Stimulated activated CD8-positive, alpha-beta memory T cell treated with anti-CD3 and anti-CD28 coated beads, Interleukin-12 subunit alpha, Interleukin-12 subunit beta, amount 100 ng/mL, for 1 hour (primary cell): ENCODE measurements at regions not wholly inside any gene's neighbourhood (a gene's known extent, or its start where the extent isn't known, plus 50 kb on each side); places are given as distances from the start of the nearest gene placed in this dataset.
"Not testable (repeated sequence)": the region's sequence is repeated elsewhere in the genome, so short reads cannot be mapped to it uniquely, and the experiment has no call there.

ENCODE experiments used
- DNase-seq: peaks from one replicate; pipeline ENCODE4 v3.0.0-alpha.2; 2020; ENCODE audit warnings: low read depth

- DNase-seq: no peak
These were observed 80.8 kb upstream of the PAX2 start for GRCh38 chr10:100664316-100665149.

GRCh38 chr10:100666634-100667033 lies 78.7 kb upstream of the PAX2 start:
- DNase-seq: not testable (repeated sequence)

GRCh38 chr10:100669616-100670015 lies 75.8 kb upstream of the PAX2 start:
- no peak for DNase-seq

GRCh38 chr10:100670368-100670767 lies 75.0 kb upstream of the PAX2 start:
- DNase-seq: no peak

- DNase-seq: peak; percentile 28
These were observed 74.4 kb upstream of the PAX2 start for GRCh38 chr10:100670828-100671479.

GRCh38 chr10:100672199-100672598 lies 73.2 kb upstream of the PAX2 start:
- DNase-seq: no peak

- DNase-seq: no peak
These were observed 68.0 kb upstream of the PAX2 start for GRCh38 chr10:100677290-100677945.

GRCh38 chr10:100679327-100679726 lies 66.1 kb upstream of the PAX2 start:
- DNase-seq: no peak

- no peak for DNase-seq
These were observed 62.4 kb upstream of the PAX2 start for GRCh38 chr10:100683004-100683403.

GRCh38 chr10:100683545-100684300 lies 61.7 kb upstream of the PAX2 start:
- DNase-seq: no peak

- no peak for DNase-seq
These were observed 60.6 kb upstream of the PAX2 start for GRCh38 chr10:100684688-100685235.

- DNase-seq: no peak
These were observed 60.1 kb upstream of the PAX2 start for GRCh38 chr10:100685331-100685730.

GRCh38 chr10:100687143-100688003 lies 58.0 kb upstream of the PAX2 start:
- DNase-seq: no peak

- DNase-seq: no peak
These were observed 57.2 kb upstream of the PAX2 start for GRCh38 chr10:100688201-100688600.

- DNase-seq: no peak
These were observed 51.6 kb upstream of the PAX2 start for GRCh38 chr10:100693821-100694220.
